ENCODE measurements at regions not wholly inside any gene's neighbourhood (a gene's known extent, or its start where the extent isn't known, plus 50 kb on each side); places are given as distances from the start of the nearest gene placed in this dataset.

DNA sequence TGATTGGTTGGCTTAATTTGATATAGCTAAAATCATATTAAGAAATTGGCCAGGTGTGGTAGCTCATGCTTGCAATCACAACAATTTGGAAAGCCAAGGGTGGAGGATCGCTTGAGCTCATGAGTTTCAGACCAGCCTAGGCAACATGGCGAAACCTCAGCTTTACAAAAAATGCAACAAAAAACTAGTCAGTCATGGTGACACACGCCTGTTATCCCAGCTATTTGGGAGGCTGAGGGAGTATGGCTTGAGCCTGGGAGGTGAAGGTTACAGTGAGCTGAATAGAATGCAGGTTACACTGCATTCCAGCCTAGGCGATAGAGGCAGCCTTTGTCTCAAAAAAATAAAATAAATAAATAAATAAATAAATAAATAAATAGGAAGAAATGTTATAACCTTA lies 1579.6 kb upstream of the SLC10A2 start:
- H3F3A ChIP-seq (replicated peaks; ENCODE audit: low read depth) = no peaks in the 10 kb centered on the region
- no peaks in the 10 kb centered on the region for H3K27me3 ChIP-seq (ENCODE audit: insufficient read depth)
- H3K36me3 ChIP-seq (ENCODE audit: insufficient read depth) = no peaks in the 10 kb centered on the region
- 0 out of 2 replicates have a peak, but pooled peaks cover 4% of the 10 kb centered on the region for H3K9me2 ChIP-seq (ENCODE audit: insufficient read depth)
- DNase-seq (ENCODE audit: low spot score) (no peak), ATAC-seq (no peak)
- no peaks in the 10 kb centered on the region for H4K20me1 ChIP-seq (replicated peaks; ENCODE audit: insufficient read depth)
- H3K4me2 ChIP-seq = no peak overlapping the region
- Mint-ChIP-seq H3K4me1 (no peaks in the 10 kb centered on the region), H3K9me3 (no peaks in the 10 kb centered on the region), H3K27me3 (ENCODE audit: insufficient read depth, low read depth, poor library complexity) (no peaks in the 10 kb centered on the region), H3K4me3 (no peak overlapping the region), H3K36me3 (ENCODE audit: low read depth) (no peaks in the 10 kb centered on the region), H3K27ac (no peak overlapping the region)
- H2AFZ ChIP-seq = no peak overlapping the region
- no peaks in the 10 kb centered on the region for H3K79me2 ChIP-seq (replicated peaks; ENCODE audit: insufficient read depth)
- no peak overlapping the region for H3K4me3 ChIP-seq
- no peak overlapping the region for H3K27ac ChIP-seq (ENCODE audit: low read depth)
- TF ChIP-seq ZNF114 (CRISPR knock-in tag; IDR thresholded peaks at IDR 0.05) = no peak
- no peak for TF ChIP-seq STAT1 (IDR thresholded peaks at IDR 0.05; ENCODE audit: unreplicated experiment)
- TF ChIP-seq CREB1 (CRISPR knock-in tag; IDR thresholded peaks at IDR 0.05; ENCODE audit: low read depth) = no peak
- no peak for TF ChIP-seq JUNB (IDR thresholded peaks at IDR 0.05; ENCODE audit: unreplicated experiment)
- TF ChIP-seq POLR2AphosphoS5 (IDR thresholded peaks at IDR 0.05; ENCODE audit: low read depth) = no peak
- TF ChIP-seq EZH2 (IDR thresholded peaks at IDR 0.05; ENCODE audit: low read depth, unreplicated experiment) = no peak
- TF ChIP-seq, protein P1, sequence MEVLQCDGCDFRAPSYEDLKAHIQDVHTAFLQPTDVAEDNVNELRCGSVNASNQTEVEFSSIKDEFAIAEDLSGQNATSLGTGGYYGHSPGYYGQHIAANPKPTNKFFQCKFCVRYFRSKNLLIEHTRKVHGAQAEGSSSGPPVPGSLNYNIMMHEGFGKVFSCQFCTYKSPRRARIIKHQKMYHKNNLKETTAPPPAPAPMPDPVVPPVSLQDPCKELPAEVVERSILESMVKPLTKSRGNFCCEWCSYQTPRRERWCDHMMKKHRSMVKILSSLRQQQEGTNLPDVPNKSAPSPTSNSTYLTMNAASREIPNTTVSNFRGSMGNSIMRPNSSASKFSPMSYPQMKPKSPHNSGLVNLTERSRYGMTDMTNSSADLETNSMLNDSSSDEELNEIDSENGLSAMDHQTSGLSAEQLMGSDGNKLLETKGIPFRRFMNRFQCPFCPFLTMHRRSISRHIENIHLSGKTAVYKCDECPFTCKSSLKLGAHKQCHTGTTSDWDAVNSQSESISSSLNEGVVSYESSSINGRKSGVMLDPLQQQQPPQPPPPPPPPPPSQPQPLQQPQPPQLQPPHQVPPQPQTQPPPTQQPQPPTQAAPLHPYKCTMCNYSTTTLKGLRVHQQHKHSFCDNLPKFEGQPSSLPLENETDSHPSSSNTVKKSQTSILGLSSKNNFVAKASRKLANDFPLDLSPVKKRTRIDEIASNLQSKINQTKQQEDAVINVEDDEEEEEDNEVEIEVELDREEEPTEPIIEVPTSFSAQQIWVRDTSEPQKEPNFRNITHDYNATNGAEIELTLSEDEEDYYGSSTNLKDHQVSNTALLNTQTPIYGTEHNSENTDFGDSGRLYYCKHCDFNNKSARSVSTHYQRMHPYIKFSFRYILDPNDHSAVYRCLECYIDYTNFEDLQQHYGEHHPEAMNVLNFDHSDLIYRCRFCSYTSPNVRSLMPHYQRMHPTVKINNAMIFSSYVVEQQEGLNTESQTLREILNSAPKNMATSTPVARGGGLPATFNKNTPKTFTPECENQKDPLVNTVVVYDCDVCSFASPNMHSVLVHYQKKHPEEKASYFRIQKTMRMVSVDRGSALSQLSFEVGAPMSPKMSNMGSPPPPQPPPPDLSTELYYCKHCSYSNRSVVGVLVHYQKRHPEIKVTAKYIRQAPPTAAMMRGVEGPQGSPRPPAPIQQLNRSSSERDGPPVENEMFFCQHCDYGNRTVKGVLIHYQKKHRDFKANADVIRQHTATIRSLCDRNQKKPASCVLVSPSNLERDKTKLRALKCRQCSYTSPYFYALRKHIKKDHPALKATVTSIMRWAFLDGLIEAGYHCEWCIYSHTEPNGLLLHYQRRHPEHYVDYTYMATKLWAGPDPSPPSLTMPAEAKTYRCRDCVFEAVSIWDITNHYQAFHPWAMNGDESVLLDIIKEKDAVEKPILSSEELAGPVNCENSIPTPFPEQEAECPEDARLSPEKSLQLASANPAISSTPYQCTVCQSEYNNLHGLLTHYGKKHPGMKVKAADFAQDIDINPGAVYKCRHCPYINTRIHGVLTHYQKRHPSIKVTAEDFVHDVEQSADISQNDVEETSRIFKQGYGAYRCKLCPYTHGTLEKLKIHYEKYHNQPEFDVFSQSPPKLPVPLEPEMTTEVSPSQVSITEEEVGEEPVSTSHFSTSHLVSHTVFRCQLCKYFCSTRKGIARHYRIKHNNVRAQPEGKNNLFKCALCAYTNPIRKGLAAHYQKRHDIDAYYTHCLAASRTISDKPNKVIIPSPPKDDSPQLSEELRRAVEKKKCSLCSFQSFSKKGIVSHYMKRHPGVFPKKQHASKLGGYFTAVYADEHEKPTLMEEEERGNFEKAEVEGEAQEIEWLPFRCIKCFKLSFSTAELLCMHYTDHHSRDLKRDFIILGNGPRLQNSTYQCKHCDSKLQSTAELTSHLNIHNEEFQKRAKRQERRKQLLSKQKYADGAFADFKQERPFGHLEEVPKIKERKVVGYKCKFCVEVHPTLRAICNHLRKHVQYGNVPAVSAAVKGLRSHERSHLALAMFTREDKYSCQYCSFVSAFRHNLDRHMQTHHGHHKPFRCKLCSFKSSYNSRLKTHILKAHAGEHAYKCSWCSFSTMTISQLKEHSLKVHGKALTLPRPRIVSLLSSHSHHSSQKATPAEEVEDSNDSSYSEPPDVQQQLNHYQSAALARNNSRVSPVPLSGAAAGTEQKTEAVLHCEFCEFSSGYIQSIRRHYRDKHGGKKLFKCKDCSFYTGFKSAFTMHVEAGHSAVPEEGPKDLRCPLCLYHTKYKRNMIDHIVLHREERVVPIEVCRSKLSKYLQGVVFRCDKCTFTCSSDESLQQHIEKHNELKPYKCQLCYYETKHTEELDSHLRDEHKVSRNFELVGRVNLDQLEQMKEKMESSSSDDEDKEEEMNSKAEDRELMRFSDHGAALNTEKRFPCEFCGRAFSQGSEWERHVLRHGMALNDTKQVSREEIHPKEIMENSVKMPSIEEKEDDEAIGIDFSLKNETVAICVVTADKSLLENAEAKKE (CRISPR knock-in tag; IDR thresholded peaks at IDR 0.05) = no peak
- TF ChIP-seq EZH2phosphoT487 (IDR thresholded peaks at IDR 0.05; ENCODE audit: unreplicated experiment) = no peak
- no peak for TF ChIP-seq ZNF331 (CRISPR knock-in tag; IDR thresholded peaks at IDR 0.05; ENCODE audit: low read depth)
- TF ChIP-seq, protein P2, sequence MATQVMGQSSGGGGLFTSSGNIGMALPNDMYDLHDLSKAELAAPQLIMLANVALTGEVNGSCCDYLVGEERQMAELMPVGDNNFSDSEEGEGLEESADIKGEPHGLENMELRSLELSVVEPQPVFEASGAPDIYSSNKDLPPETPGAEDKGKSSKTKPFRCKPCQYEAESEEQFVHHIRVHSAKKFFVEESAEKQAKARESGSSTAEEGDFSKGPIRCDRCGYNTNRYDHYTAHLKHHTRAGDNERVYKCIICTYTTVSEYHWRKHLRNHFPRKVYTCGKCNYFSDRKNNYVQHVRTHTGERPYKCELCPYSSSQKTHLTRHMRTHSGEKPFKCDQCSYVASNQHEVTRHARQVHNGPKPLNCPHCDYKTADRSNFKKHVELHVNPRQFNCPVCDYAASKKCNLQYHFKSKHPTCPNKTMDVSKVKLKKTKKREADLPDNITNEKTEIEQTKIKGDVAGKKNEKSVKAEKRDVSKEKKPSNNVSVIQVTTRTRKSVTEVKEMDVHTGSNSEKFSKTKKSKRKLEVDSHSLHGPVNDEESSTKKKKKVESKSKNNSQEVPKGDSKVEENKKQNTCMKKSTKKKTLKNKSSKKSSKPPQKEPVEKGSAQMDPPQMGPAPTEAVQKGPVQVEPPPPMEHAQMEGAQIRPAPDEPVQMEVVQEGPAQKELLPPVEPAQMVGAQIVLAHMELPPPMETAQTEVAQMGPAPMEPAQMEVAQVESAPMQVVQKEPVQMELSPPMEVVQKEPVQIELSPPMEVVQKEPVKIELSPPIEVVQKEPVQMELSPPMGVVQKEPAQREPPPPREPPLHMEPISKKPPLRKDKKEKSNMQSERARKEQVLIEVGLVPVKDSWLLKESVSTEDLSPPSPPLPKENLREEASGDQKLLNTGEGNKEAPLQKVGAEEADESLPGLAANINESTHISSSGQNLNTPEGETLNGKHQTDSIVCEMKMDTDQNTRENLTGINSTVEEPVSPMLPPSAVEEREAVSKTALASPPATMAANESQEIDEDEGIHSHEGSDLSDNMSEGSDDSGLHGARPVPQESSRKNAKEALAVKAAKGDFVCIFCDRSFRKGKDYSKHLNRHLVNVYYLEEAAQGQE (IDR thresholded peaks at IDR 0.05; ENCODE audit: unreplicated experiment) = no peak
- TF ChIP-seq, protein P3, sequence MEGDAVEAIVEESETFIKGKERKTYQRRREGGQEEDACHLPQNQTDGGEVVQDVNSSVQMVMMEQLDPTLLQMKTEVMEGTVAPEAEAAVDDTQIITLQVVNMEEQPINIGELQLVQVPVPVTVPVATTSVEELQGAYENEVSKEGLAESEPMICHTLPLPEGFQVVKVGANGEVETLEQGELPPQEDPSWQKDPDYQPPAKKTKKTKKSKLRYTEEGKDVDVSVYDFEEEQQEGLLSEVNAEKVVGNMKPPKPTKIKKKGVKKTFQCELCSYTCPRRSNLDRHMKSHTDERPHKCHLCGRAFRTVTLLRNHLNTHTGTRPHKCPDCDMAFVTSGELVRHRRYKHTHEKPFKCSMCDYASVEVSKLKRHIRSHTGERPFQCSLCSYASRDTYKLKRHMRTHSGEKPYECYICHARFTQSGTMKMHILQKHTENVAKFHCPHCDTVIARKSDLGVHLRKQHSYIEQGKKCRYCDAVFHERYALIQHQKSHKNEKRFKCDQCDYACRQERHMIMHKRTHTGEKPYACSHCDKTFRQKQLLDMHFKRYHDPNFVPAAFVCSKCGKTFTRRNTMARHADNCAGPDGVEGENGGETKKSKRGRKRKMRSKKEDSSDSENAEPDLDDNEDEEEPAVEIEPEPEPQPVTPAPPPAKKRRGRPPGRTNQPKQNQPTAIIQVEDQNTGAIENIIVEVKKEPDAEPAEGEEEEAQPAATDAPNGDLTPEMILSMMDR (conservative IDR thresholded peaks at IDR 0.05; ENCODE audit: low read depth in 2 of 2) = no peak
- TF ChIP-seq, protein P4, sequence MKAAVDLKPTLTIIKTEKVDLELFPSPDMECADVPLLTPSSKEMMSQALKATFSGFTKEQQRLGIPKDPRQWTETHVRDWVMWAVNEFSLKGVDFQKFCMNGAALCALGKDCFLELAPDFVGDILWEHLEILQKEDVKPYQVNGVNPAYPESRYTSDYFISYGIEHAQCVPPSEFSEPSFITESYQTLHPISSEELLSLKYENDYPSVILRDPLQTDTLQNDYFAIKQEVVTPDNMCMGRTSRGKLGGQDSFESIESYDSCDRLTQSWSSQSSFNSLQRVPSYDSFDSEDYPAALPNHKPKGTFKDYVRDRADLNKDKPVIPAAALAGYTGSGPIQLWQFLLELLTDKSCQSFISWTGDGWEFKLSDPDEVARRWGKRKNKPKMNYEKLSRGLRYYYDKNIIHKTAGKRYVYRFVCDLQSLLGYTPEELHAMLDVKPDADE (IDR thresholded peaks at IDR 0.05) = no peak
- no peak for TF ChIP-seq NANOG (IDR thresholded peaks at IDR 0.05; ENCODE audit: borderline replicate concordance)
- H3K4me1 ChIP-seq (ENCODE audit: insufficient read depth) = no peaks in the 10 kb centered on the region

Measured in GM23338 (cell line).